GM18499 (cell line): ENCODE measurements at regions not wholly inside any gene's neighbourhood (a gene's known extent, or its start where the extent isn't known, plus 50 kb on each side); places are given as distances from the start of the nearest gene placed in this dataset.
"Not testable (repeated sequence)": the region's sequence is repeated elsewhere in the genome, so short reads cannot be mapped to it uniquely, and the experiment has no call there.

ENCODE experiments used
- ATAC-seq: cut with Tn5 transposase; IDR thresholded peaks from one replicate; pipeline ENCODE4 v1.9.1; 2021; ENCODE audit warnings: moderate number of reproducible peaks; ENCODE audit not compliant: insufficient read depth, unreplicated experiment

DNA sequence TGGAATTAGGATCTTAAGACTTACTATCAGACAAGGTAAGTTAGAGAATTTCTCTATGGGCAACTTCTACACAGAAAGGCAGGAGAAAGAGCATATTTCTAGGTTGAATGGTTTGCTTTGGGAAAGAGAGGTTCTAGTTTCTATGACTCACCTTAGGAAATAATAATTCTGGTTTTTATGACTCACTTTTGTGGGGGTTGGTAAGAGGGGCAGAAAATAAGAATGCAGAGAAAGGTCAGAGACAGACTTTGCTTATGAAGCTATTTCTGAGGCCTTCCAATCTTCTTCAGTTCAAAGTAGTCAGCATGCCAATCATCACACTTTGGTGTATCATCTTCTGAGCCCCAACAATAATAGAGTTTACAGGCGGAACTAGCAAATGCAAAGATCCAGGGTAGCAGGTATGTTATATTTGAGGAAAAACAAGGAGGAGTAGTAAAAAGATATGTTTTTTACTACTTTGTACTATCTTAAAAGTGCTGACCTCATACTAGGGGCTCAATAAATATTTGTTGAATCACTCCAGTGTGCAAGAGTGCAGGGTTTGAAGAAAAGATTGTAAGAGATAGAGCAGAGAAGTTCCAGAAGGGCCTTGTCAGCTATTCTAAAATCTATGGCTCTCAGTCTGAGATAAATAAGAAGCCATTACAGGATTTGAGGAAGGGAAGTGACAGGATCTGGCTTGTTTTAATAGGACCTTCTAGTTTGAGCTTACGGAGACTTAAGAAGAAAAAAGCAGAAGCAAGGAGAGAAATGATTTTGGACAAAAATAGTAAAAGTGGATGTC is 56.7 kb upstream of the LRFN5 start:
- ATAC-seq = no peak

DNA sequence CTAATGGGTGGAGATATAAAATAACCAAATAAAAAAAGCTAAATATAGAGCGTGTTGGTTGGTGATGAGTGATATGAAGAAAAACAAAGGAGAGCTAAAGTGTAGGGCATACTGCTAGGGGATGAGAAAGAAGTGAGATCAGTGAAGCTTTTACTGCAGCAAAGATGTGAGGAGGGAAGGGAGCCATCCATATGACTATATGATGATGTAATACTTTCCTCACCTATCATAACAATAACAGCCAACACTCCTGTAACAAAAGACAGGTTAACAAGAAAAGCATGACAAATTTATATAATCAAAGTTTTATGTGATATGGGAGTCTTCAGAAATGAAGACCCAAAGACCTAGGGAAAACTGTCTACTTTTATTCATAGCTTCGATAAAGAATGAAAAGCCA is 57.4 kb upstream of the LRFN5 start:
- ATAC-seq = no peak

DNA sequence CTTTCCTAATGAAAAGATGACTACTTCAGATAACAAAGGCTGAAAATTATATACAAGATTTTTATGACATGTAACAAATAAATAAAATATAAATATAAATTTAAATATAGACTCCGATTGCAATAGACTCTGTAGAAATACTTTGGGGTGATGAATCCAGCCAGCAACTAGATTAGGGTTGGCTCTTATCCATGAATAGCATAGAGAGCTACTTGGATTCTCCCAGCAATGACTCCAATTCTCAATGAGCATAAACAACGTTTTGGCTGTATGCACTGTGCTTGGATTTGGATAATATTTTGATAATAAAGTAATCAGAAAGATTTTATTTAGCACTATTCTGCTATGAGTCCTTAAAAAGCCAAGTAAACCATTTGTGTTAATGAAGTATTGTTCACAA is 58.0 kb upstream of the LRFN5 start:
- ATAC-seq = no peak

DNA sequence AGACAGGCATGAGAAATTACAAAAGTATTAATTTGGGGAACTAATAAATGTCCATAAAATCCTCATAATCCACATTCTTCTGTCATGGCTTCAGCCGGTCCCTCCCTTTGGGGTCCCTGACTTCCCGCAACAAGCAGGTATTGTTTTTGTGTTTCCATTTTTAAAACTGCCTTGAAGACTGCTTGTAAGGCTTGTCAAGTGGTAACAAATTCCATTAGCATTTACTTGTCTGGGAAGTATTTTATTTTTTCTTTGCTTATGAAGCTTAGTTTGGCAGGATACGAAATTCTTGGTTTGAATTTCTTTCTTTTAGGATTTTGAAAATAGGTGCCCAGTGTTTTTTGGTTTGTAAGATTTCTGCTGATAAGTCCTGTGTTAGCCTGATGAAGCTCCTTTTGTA is 65.3 kb upstream of the LRFN5 start:
- no peak for ATAC-seq

DNA sequence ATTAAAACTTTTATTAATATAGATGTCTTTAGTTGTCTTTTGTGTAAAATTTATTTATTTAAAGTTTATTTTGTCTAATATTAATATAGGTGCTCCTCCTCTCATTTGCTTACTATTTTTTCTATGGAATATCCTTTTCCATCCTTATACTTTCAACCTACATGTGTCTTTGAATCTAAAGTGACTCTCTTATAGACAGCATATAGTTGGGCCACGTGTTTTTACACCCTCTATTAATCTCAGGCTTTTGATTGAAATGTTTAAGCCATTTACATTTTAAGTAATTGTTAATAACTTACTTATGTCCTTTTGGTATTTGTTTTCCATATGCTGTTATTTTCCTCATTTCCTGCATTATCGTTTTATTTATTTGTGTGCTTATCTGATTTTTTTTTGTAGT is 74.4 kb upstream of the LRFN5 start:
- ATAC-seq = no peak

DNA sequence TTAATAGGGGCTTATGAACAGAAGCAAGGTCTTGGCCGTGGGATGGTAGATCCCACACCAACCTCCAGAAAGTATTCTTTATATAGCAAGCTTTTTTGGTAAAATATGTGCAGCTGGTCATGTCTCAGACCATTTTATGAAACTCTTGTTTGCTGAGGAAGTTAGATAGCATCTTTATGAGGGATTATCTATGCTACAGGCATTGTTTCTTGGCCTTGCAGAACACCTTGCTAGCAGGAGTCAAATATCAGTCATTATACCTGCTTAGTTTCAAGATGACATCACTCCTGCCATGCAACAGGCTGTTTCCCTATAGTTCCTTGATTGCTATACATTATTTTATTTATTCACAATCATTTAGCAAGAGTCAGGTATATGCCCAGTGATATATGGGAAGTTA is 84.8 kb upstream of the LRFN5 start:
- ATAC-seq = no peak

DNA sequence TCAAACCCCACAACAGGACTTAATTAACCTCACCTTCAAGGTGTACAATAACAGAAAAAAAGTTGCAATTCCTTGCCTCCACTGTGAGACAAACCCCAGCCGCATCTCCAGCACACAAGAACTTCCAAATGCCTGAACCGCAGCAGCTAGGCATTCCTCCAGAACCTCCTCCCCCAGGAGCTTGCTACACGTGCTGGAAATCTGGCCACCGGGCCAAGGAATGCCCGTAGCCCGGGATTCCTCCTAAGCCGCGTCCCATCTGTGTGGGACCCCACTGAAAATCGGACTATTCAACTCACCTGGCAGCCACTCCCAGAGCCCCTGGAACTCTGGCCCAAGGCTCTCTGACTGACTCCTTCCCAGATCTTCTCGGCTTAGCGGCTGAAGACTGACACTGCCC is 88.6 kb upstream of the LRFN5 start:
- ATAC-seq = not testable (repeated sequence)

DNA sequence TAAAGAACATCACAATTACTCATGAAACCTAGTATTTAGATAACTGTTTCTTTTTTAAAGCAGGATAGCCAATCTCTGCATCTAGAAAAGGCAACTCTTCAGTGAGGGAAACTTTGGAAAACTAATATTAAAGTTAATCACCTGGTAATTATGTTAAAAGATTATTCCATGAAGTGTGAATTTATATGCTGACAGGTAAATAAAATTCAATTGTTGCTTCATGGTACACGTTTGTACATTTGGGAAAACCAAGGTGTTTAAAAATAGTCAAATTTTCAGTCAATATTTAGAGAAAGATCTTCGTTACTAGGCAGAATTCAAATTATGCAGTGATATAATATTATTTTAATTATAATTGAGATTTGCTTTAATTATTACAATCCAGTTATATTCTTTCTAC is 100.1 kb upstream of the LRFN5 start:
- no peak for ATAC-seq

DNA sequence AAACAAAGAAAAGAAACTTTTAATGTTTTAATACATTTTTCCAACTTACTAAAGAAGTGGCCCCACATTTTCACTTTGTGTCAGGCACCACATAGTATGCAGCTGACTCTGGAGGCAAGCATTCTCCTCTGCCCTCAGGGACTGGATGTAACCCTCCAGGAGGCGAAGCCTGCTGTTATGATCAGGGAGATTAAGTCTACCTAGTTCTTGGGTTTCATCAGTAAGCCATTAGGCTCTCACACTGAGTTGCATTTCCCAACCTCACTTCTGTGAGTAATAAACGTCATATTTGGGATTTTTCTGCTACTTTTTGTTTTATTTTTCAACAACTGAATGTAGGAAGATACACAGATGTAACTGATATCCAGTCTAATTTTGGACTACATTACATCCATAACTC is 101.2 kb upstream of the LRFN5 start:
- ATAC-seq = no peak

DNA sequence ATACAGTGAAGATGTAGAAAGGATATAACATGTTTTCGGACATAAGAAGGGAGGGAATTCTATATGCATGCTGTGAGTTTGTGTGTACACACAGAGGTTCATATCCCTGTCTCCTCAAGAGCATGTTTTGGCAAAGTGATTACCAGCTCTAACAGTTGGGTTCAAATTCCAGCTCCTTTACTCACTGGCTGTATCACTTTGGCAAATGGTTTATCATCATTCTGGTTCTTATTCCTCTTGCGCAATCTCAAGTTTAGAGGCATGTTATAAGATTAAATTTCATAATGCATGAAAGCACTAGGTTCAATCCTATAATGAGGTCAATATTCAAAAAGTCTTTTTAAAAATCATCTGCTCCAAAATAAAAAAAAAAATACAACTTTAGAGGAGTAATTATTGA is 107.7 kb upstream of the LRFN5 start:
- ATAC-seq = no peak

DNA sequence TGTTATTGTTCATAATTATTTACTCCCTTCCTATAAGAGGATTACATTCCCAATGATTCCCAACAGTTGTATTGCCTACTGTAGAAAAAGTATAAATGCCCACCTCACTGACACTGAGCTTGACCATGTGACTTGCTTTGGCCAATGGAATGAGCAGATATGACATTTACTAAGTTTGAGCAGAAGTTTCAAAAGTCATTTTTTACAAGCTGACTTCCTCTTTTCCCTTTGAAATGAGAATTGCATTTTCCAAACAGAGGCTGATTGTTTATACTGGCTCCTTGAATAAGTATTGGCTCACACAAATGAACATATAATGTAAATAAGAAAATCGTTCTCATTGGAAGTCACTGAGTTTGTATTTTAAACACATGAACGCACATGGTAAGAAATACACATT is 116.4 kb upstream of the LRFN5 start:
- no peak for ATAC-seq

DNA sequence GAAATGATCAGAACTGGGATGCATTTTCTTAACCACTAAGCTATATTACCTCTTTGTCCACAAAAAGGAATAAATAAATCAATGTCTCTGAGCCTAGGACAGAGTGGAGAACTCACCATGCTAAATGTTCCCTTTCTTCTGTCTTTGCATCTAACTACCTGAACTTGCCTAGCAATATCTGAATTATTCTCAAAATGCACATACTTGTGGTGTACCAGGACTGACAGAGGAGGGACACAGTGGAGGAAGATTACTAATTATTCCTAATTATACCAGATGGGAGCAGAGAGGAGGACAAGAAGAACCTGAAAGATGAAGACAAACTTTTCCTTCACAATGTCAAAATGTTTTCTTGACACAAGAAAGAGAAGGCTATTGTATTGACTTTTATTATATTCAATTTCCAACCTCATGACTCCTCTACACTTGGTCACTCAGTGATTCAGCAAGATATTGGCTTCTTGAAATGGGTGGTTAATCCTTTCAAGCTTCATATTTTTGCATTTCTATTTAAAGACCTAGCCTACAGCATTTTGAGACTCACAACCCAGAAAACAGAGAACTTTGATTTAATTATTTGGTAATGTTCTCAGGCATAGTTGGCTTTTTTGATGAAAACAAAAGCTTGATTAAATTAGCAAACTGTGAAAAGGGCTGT is 117.2 kb upstream of the LRFN5 start:
- ATAC-seq = no peak

DNA sequence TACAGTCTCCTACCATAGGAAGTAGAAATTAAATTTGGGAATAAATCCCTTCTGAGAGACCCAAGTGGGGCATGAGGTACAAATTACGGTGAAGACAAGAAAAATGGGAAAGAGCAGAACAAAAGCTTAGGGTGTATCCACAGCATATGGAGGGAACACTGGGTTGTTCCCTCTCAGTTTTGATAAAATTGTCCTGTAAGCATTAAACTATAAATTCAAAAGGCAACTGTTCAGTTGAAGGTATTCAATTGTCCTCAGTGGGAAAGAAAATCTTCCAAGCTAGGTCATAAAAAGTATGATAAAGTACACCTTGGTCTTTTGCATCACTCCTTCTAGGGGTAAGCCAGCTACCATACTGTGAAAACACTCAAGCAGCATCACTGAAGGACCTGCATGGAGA is 118.3 kb upstream of the LRFN5 start:
- no peak for ATAC-seq

DNA sequence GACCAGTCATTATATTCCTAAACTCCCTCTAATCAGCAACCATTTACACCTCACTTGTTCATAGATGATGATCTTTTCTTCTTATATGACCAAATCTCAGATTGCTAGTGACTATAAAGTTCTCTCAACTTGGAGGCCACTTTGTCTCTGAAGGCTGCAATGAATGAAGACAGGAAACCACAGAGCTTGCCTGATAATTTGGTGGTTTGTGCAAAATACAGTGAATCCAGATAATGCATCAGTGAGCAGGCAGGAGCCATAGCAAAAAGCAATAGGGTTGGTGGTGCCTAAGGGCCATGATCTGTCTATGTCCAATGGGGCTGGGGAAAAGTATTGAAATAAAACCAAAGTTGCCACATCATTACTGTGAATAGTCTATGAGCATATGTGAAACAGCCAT is 123.8 kb upstream of the LRFN5 start:
- no peak for ATAC-seq

DNA sequence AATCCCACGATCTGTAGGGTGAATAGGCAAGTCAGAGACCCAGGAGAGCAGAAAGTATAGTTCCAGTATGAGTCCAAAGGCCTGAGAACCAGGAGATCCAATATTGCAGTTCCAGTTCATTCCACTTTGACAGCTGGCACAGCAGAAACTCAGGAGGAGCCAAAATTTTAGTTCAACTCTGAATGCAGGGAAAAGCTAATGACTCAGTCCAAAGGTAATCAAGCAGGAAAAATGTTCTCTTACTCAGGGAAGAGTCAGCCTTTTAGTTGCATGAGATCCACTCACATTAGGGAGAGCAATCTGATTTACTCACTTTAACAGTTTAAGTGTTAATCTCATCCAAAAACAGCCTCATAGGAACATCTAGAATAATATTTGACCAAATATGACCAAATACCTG is 130.2 kb upstream of the LRFN5 start:
- no peak for ATAC-seq

DNA sequence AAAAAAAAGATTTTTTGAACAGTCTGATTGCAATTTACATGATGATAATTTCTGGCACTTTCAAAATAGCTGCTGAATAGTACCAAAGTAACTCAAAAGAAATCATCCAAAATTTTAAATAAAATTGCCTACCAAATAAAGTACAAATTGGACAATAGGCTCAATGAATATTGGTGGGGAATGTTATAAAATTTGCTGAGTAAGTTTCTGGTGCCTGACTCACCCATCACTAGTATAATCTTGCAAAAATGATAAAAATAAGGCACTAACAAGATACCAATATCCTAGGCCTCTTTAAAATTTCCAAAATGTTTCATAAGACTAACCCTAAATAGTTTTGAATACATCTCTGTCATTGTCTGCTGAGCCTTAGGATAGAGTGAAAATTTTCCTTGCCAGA is 145.3 kb upstream of the LRFN5 start:
- no peak for ATAC-seq

DNA sequence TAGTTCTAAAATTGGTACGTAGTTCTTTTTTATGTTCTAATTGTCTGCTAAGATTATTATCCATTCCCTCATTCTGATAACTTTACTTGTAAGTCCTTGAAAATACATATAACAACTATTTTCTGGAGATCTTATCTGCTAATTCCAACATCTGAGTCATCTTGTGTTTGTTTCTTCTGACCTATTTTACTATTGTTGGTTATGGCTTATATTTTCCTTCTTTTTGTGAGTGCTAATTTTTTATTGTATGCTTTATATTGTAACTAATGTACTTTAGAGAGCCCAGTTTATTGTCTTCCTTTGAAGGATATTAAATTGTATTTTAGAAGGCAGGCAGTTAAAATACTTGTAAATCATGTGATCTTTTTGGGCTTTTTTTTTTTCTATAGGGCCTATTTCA is 149.3 kb upstream of the LRFN5 start:
- ATAC-seq = no peak

DNA sequence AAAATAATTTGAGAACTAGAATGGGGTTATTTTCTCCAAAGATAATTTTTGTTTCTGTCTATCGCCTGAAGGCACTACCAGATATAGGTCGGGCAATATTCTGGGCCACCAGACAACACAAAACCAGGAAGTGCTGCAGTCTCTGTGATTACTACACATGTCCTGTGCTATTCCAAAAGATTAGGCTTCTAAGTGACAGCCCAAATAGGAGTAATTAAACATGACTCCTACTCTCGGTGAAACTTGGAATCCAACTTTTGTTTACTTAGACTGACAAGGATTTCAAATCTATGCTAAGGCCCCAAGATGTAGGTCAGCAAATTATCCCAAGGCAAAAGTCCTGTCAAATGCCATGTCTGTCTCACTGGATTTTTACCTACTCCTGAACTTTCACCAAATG is 157.6 kb upstream of the LRFN5 start:
- ATAC-seq = no peak

DNA sequence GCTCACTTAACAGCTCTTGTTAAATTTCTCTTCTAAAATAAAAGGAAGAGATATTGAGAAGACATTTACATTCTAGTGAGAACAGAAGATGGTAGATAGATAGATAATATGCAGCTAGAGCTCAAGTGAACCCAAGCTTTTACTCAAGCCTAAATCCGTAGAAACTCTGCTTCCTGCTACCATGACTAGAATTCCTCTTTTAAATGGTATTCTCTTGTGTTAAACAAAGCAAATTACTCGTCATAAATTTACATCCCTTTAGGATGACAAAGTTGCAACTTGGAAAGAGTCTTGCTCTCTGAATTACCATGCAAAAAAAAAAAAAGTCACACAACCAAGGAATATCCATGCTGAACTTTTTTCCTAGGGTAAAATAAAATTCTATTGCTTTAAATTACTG is 160.7 kb upstream of the LRFN5 start:
- no peak for ATAC-seq

DNA sequence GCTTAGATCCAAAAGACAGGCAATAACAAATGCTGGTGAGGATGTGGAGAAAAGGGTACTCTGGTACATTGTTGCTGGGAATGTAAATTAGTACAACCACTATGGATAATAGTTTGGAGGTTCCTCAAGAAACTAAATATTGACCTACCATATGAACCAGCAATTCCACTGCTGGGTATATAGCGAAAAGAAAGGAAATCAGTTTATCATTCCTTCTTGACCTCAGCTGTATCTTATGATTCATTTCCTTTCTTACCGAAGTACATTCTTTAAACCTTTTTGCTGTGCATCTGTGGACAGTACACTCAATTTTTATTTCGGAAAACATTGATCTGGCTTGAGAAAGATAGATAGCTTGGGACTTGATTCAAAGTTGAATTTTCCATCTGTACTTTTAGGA is 183.2 kb upstream of the LRFN5 start:
- no peak for ATAC-seq

DNA sequence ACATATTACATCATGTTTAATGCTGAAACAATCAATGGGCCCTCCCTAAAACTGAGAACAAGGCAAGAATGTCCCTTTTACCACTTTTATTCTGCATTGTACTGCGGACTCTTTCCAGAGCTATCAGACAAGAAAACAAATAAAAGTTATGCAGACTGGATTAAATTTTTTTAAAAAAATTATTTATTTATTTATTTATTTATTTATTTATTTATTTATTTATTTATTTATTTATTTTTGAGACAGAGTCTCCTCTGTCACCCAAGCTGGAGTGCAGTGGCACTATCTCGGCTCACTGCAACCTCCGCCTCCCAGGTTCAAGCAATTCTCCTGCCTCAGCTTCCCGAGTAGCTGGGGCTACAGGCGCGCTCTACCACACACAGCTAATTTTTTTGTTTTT is 185.4 kb upstream of the LRFN5 start:
- not testable (repeated sequence) for ATAC-seq

DNA sequence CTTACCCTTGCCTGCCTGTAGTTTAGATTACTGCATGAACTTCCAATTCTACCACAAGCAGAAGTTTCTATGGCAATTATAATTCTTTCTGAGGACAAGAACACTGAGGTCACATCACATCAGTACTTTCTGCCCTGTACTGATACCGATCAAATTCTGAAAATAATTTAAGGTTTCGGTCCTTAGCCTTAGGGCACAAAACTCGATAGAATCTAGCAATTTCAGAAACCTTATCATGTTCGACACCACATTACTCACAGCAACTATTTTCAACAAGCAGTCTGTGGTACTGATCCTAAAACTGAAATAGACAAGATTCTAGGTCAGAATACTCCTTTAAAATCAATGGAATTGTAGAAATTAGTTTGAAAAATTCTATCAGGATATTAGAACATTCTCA is 187.0 kb upstream of the LRFN5 start:
- no peak for ATAC-seq
